DMS53 (cell line): ENCODE measurements at regions not wholly inside any gene's neighbourhood (a gene's known extent, or its start where the extent isn't known, plus 50 kb on each side); places are given as distances from the start of the nearest gene placed in this dataset.

Experiments used
- DNase-seq: peaks from one replicate; lab custom pipeline; 2025; lab: John Stamatoyannopoulos, UW

GRCh38 chr1:218525451-218526197 lies 180.5 kb downstream of the TGFB2 start:
- no peak for DNase-seq

DNA sequence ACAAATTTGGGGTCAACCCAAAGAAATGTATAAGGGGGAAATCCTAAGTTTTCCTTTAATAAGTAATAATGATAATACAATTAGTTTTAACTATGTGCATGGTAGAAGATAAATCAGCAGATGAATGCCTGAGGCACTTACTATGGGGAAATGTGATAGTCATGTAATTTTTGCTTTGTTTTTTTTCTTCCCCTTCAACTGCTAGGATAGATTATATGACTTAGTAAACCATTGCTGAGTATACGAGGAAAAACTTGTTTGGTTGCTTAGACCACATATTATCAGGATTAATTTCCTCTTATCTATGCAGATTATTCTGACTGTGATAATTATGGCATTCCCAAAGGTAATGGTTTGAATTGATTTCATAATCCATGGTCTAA lies 181.1 kb downstream of the TGFB2 start:
- no peak for DNase-seq

- no peak for DNase-seq
Observed at GRCh38 chr1:218527737-218528136, 182.6 kb downstream of the TGFB2 start.

DNA sequence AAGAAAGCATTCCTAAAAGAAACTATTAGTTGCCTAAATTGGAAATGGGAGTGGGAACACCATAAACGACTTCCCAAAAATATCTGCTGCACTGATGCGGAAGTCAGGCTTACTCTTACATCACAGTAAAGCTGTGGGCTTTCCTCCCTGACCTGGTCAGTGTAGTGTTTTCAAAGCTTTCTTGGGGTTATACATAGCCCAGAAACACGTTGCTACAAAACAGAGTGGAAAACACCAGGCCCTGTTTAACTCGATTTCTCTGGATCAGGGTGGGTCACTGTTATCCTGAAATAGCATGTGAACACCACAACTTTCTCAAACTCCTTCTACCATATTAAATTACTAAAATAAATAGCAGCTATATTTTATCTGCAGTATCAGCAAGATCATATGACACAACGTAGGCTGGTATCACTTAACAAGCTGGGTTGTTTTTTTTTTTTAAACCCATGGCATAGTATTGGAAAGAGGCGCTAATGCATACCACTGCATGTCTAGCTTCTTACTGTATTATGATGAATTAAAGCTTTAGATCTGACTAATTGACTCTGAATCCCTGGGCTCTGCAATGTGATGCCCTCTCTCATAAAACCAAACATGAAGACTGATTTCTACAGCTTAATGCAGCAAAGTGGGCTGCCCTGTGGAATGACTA lies 184.6 kb downstream of the TGFB2 start:
- no peak for DNase-seq

- no peak for DNase-seq
Observed at GRCh38 chr1:218531936-218532335, 186.8 kb downstream of the TGFB2 start.

GRCh38 chr1:218536296-218536986 lies 191.3 kb downstream of the TGFB2 start:
- no peak for DNase-seq

- no peak for DNase-seq
Observed at GRCh38 chr1:218537122-218537913, 192.2 kb downstream of the TGFB2 start.

- no peak for DNase-seq
Observed at GRCh38 chr1:218538341-218538740, 193.2 kb downstream of the TGFB2 start.

- DNase-seq = no peak
Observed at GRCh38 chr1:218546314-218546713, 201.2 kb downstream of the TGFB2 start.

DNA sequence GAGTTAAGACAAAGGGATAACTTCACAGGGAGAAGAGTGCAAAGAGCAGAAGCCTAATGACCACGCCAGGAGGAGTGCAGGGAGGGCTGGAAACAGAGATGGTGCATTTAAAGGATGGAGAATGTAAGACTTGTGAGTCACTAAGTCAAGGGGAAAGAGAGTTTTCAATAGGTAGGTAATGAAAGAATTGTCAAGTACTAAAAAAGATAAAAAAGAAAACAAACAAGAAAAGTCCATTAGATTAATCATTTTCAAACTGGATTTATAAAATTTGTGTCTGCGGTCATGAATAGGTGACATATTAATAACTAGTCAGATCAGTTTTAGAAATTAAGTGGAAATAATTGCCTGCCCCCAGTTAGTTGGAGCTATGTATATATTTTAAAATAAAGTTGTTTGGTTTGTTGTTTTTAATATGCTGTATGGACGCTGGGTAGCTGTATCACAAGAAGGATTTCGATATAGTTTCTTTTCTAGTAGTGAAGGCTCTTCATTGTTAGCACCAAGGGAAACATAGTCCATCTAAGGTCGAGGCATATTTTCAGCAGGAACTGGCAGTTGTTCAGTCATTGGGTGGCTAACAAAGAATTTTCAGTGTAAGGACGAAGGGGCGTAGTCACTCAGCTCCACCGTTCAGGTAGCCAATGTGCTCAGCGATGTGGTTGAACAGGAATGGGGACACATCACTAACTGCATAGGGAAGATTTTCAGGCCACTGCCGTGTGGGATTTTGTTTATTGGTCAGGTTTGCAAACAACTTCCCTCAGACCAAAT lies 203.0 kb downstream of the TGFB2 start:
- no peak for DNase-seq

- no peak for DNase-seq
Observed at GRCh38 chr1:218548764-218549163, 203.6 kb downstream of the TGFB2 start.

DNA sequence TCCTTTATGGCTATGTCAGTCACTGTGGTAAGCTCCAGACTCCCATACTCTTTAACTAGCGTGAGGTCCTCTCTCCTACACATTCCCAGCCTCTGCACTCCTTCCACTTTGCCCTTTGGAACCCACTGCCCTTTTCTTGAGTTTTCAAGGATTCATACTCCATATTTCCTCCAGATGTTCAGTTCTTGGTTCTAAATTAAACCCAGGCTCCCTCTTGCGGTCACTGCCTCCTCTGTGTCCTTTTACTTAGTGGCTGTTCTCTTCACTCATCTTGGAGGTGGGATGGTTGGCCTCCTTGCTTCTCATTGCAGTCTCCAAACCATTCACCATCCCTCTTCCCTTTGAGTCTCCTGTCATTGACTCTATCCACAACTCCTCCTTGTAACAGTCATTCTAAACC lies 208.1 kb downstream of the TGFB2 start:
- no peak for DNase-seq

- DNase-seq = no peak
Observed at GRCh38 chr1:218556016-218556415, 210.9 kb downstream of the TGFB2 start.

DNA sequence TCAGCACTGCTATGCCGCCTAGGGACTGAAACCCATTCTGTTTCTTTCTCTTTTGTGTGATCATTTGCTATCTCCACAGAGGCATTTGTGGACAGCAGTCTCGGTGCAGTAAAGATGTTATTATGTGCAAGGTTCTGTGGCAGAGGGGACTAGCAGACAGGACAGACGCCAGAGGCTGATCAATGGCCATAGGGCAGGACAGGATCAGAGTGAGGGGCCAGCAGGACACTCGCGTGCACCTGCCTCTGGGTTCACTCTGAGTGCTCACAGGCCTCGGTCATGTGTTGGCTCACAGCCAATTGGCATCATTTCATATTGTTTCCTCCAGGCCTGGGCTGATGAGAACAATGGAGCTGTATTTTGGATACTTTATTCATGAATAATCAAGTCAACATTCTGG lies 212.6 kb downstream of the TGFB2 start:
- DNase-seq = peak; percentile 93

- DNase-seq = peak; percentile 75
Observed at GRCh38 chr1:218558271-218558810, 213.2 kb downstream of the TGFB2 start.

DNA sequence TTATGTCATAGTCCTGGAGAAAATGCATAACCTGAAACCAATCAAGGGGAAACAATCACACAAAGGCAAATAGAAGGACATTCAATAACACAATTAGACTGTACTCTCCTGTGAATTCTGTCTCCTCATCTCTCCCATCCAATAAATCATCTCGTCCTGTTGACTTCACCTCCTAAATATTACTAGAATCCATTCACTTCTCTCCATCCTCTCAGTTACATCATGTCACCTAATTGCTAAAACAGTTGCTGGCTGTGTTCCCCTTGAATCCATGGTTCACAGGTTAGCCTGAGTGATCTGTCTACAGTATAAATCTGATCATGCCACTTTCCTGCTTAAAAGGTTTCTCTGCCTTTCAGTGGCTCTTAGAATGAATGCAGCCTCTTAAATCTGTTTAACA lies 220.2 kb downstream of the TGFB2 start:
- no peak for DNase-seq

DNA sequence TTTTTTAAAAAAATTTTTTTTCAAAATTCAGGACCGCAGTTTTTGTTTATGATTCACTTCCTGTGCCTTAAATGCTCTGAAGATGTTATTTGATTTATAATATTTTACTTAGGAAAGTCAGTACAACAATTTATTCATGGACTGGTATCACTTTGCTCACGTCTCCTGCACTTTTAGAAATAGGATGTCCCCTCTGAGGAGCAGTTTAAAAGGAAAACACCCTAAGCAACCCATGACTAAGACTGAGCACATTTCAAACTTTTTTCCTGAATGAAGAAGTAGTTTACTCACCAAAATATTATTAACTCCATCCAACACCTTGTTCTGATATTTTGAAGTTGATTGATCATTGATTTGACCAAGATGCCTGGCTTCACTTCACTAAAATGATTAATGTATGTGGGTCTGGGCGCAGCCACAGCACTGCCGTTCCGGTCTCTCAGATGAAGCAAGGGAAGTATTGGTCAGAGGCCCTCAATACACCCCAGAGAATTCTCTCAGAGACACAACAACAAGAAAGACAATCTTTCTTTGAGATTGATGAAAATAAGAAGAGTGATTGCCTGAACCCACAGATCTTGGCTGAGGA lies 223.9 kb downstream of the TGFB2 start:
- DNase-seq = no peak

DNA sequence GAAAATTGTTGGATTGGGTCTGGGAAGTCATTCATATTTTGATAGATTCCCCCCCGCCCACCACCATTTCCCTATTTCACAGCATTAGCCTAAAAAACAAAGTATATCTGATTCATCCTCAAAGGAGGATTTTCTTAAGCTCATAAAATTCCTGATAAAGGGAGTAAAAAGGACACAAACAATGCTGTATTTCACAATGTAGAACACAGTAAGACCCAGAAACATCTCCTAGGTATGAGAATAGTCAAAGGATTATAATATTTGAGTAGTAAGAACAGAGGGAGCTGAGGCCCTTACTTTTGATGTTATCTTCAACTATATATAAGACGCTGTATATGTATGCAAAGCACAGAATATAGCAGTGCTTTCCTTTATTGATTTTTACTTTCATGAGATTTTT lies 225.3 kb downstream of the TGFB2 start:
- DNase-seq = no peak

GRCh38 chr1:218571491-218571890 lies 226.4 kb downstream of the TGFB2 start:
- DNase-seq = no peak

GRCh38 chr1:218572050-218572449 lies 226.9 kb downstream of the TGFB2 start:
- no peak for DNase-seq

- no peak for DNase-seq
Observed at GRCh38 chr1:218573925-218574324, 228.8 kb downstream of the TGFB2 start.
